ENCODE measurements at regions not wholly inside any gene's neighbourhood (a gene's known extent, or its start where the extent isn't known, plus 50 kb on each side); places are given as distances from the start of the nearest gene placed in this dataset.
"Not testable (repeated sequence)": the region's sequence is repeated elsewhere in the genome, so short reads cannot be mapped to it uniquely, and the experiment has no call there.

DNA sequence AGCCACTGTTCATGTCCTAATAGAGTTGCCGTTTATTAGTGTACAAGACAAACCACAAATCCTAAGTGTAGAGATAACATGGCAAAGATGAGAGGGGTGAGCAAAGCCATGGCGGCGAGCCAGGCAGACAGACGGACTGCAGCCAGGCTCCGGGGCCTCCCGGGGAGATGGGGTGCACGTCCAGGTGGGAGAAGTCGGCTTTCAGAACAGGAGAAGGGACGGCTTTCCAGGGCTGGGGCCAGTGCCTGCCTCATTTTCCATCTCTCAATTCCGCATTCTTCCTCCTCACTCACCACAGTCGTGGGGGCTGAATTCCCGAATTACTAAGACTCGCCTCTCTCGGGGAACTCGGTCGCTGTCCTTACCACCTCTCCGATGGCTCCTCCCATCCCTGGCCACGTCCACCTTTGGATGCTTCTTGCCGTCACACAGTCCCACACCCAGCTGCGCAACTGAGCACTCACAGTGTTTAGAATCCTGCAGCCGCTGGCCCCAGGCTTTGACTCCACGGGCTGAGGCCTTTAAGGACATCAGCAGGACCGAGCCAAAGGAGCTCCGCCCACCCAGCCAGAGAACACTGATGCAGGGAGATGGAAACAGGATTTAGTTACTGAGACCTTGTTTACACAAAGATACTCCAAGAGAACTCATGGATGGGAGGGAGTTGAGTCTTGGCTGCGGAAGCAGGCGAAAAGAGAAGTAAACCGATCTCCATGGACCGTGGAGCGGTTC is 59.7 kb downstream of the RNF112 start:
- peak; percentile 24 to 47 for DNase-seq

DNA sequence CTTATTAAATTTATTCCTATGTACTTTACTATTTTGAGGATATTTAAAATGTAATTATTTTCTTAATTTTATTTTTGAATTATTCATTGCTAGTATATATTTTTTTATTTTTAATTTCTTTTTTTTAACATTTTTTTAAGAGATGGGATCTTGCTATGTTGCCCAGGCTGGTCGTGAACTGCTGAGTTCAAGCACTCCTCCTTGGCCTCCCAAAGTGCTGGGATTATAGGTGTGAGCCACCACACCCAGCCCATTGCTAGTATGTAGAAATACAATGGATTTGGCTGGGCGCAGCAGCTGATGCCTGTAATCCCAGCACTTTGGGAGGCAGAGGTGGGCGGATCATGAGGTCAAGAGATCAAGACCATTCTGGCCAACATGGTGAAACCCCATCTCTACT is 59.2 kb upstream of the SLC47A1 start:
- not testable (repeated sequence) for DNase-seq

DNA sequence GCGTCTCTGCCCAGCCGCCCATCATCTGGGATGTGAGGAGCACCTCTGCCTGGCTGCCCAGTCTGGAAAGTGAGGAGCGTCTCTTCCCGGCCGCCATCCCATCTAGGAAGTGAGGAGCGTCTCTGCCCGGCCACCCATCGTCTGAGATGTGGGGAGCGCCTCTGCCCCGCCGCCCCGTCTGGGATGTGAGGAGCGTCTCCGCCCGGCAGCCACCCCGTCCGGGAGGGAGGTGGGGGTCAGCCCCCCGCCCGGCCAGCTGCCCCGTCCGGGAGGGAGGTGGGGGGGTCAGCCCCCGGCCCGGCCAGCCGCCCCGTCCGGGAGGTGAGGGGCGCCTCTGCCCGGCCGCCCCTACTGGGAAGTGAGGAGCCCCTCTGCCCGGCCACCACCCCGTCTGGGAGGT is 57.9 kb upstream of the SLC47A1 start:
- DNase-seq: not testable (repeated sequence)

DNA sequence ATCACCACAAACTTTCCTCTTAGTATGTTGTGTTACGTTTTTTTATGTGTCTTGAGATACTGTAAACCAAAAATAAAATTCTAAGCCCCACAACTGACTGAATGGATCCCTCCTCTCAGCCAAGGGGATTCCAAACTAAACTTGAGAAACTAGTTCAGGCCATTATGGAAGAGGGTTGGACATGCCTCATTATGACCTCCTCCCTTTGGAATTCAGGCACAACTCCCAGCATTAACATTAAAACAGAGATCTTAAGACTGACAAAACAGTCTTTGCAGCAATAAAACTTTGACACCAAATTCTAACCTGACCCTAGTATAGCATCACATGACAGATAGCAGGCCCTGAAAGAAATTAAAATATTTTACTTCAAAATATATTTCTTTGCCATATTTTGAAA is 51.1 kb upstream of the SLC47A1 start:
- DNase-seq: no peak

Measured in SHP77 (cell line).